HG03432 (cell line): ENCODE measurements at regions not wholly inside any gene's neighbourhood (a gene's known extent, or its start where the extent isn't known, plus 50 kb on each side); places are given as distances from the start of the nearest gene placed in this dataset.

Experiments
- ATAC-seq: cut with Tn5 transposase; IDR thresholded peaks from one replicate; pipeline ENCODE4 v1.9.1; 2021; ENCODE audit warnings: mild to moderate bottlenecking, moderate library complexity; ENCODE audit not compliant: unreplicated experiment

- ATAC-seq: no peak
These were observed 97.6 kb downstream of the NUDT12 start for GRCh38 chr5:103464835-103465484.

GRCh38 chr5:103463261-103463660 lies 99.3 kb downstream of the NUDT12 start:
- no peak for ATAC-seq

GRCh38 chr5:103461243-103461642 lies 101.3 kb downstream of the NUDT12 start:
- no peak for ATAC-seq

GRCh38 chr5:103458497-103459040 lies 104.0 kb downstream of the NUDT12 start:
- ATAC-seq: no peak

- ATAC-seq: no peak
These were observed 106.1 kb downstream of the NUDT12 start for GRCh38 chr5:103456476-103456875.

GRCh38 chr5:103455796-103456195 lies 106.8 kb downstream of the NUDT12 start:
- ATAC-seq: no peak

GRCh38 chr5:103454770-103455169 lies 107.8 kb downstream of the NUDT12 start:
- no peak for ATAC-seq

GRCh38 chr5:103452666-103453065 lies 109.9 kb downstream of the NUDT12 start:
- no peak for ATAC-seq

GRCh38 chr5:103452089-103452488 lies 110.5 kb downstream of the NUDT12 start:
- no peak for ATAC-seq

GRCh38 chr5:103451261-103451660 lies 111.3 kb downstream of the NUDT12 start:
- no peak for ATAC-seq

GRCh38 chr5:103450333-103451061 lies 112.1 kb downstream of the NUDT12 start:
- ATAC-seq: no peak

- no peak for ATAC-seq
These were observed 115.8 kb downstream of the NUDT12 start for GRCh38 chr5:103446813-103447212.

- no peak for ATAC-seq
These were observed 117.1 kb downstream of the NUDT12 start for GRCh38 chr5:103445426-103446035.

- peak; percentile 88 for ATAC-seq
These were observed 118.1 kb downstream of the NUDT12 start for GRCh38 chr5:103444333-103445038.

- ATAC-seq: no peak
These were observed 119.8 kb downstream of the NUDT12 start for GRCh38 chr5:103442750-103443149.

- ATAC-seq: no peak
These were observed 121.1 kb downstream of the NUDT12 start for GRCh38 chr5:103441523-103441922.

GRCh38 chr5:103439007-103439406 lies 123.6 kb downstream of the NUDT12 start:
- no peak for ATAC-seq

- no peak for ATAC-seq
These were observed 125.9 kb downstream of the NUDT12 start for GRCh38 chr5:103436656-103437055.

- no peak for ATAC-seq
These were observed 126.5 kb downstream of the NUDT12 start for GRCh38 chr5:103436112-103436511.

GRCh38 chr5:103435136-103435889 lies 127.3 kb downstream of the NUDT12 start:
- ATAC-seq: no peak
